PC-9 (cell line): ENCODE measurements at regions not wholly inside any gene's neighbourhood (a gene's known extent, or its start where the extent isn't known, plus 50 kb on each side); places are given as distances from the start of the nearest gene placed in this dataset. TPM values are rescaled to one million over a fixed set of nuclear protein-coding genes. Genes with fewer than 3 reads are reported as not detected.

Experiments
- BruUV-seq: library from RNA; stranded (reverse); fragments of 400-500 nt; replicated peaks from 2 replicates; lab custom pipeline; 2021; lab: Mats Ljungman, UMichigan
- CTCF ChIA-PET: fragments of 300-600 bp; sonication (Branson Sonifier 250); formaldehyde crosslinking; loops from one replicate; lab custom pipeline; 2022; ENCODE audit warnings: antibody characterized with exemption; lab: Charles Lee
- POLR2A ChIA-PET: fragments of 300-600 bp; sonication (Branson Sonifier 250); formaldehyde crosslinking; loops from one replicate; lab custom pipeline; 2022; ENCODE audit warnings: antibody characterized with exemption; ENCODE audit not compliant: unreplicated experiment; lab: Charles Lee
- DNase-seq, 2 experiments: peaks; one replicate each; pipeline versions ENCODE4 v3.0.0 to v3.0.0-alpha.2; 2015 to 2022; ENCODE audit warnings: mixed read lengths in 1 of 2
- H2AFZ ChIP-seq: fragments of 200-600 bp; sonication (generic); 2 replicates; pipeline ENCODE4 v1.8.1; 2017; ENCODE audit warnings: antibody characterized with exemption
- H3F3A ChIP-seq: fragments of 200-600 bp; sonication (generic); 2 replicates; pipeline ENCODE4 v1.8.1; 2017; ENCODE audit warnings: antibody characterized with exemption, mild to moderate bottlenecking, low read depth; ENCODE audit not compliant: insufficient read depth
- H3K27ac ChIP-seq: fragments of 200-600 bp; sonication (generic); 2 replicates; pipeline ENCODE4 v1.6.1; 2016; ENCODE audit warnings: mixed run types
- H3K27me3 ChIP-seq: fragments of 200-600 bp; sonication (generic); 2 replicates; pipeline ENCODE4 v1.6.1; 2016; ENCODE audit warnings: low read depth, mixed run types; ENCODE audit not compliant: insufficient read depth
- H3K36me3 ChIP-seq: fragments of 200-600 bp; sonication (generic); 2 replicates; pipeline ENCODE4 v1.6.1; 2016; ENCODE audit warnings: low read depth, mixed run types
- H3K4me1 ChIP-seq: fragments of 200-600 bp; sonication (generic); replicated peaks from 2 replicates; pipeline ENCODE4 v1.6.1; 2016; ENCODE audit warnings: mixed run types; ENCODE audit not compliant: insufficient read depth
- H3K4me2 ChIP-seq: fragments of 200-600 bp; sonication (generic); 2 replicates; pipeline ENCODE4 v1.6.1; 2017; ENCODE audit warnings: mixed run types
- H3K4me3 ChIP-seq: fragments of 200-600 bp; sonication (generic); 2 replicates; pipeline ENCODE4 v1.6.1; 2016; ENCODE audit warnings: mixed run types
- H3K79me2 ChIP-seq: fragments of 200-600 bp; sonication (generic); 2 replicates; pipeline ENCODE4 v1.6.1; 2017; ENCODE audit warnings: low read depth, mixed run types
- H3K9me2 ChIP-seq: fragments of 200-600 bp; sonication (generic); 2 replicates; pipeline ENCODE4 v1.8.1; 2017; ENCODE audit warnings: mild to moderate bottlenecking; ENCODE audit not compliant: insufficient read depth
- H3K9me3 ChIP-seq: fragments of 200-600 bp; sonication (generic); 2 replicates; pipeline ENCODE4 v1.8.1; 2016; ENCODE audit warnings: low read depth; ENCODE audit not compliant: insufficient read depth
- H4K20me1 ChIP-seq: fragments of 200-600 bp; sonication (generic); 2 replicates; pipeline ENCODE4 v1.8.1; 2017; ENCODE audit not compliant: insufficient read depth
- CTCF ChIP-seq: fragments of 200-600 bp; sonication (generic); conservative IDR thresholded peaks from 2 replicates; pipeline ENCODE4 v1.6.1; 2017; ENCODE audit warnings: mixed run types, antibody characterized with exemption, mild to moderate bottlenecking, moderate library complexity
- EZH2 ChIP-seq: fragments of 200-600 bp; sonication (generic); IDR thresholded peaks from 2 replicates; pipeline ENCODE4 v1.8.0; 2017; ENCODE audit warnings: antibody characterized with exemption, low read depth
- intact Hi-C: fragments of 100-400 bp; cut with micrococcal nuclease; formaldehyde crosslinking; loops from one replicate; pipeline ENCODE4 v1.10.0; 2022; ENCODE audit not compliant: unreplicated experiment
- microRNA-seq: library from miRNA; unstranded; fragments of <30 nt; microRNA quantifications from one replicate; pipeline ENCODE4 v1.2.0, GENCODE V29; 2021; ENCODE audit warnings: borderline number of aligned reads, borderline replicate concordance

DNA sequence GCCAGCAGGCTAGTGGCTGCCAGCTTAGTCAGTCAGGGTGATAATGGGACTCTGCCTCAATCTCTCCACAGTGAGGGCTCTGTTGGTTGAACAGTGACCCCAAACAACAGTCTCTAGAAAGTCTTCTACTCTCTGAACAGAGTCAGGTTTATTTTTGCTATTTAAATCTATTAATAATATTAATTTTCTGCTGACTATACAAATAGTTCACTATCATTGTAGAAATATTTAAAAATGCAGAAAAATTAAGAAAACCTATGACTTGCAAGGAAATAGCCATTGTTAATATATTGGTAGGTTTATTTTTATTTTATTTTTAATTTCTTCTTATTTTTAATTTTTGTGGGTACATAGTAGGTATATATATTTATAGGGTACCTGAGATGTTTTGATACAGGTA, 67.9 kb upstream of the AADAT start:
- Histone ChIP-seq H3K79me2 (no peaks in the 10 kb centered on the region), H3K27me3 (no peaks in the 10 kb centered on the region), H3K4me2 (no peak overlapping the region), H4K20me1 (no peaks in the 10 kb centered on the region), H3F3A (no peaks in the 10 kb centered on the region), H3K27ac (no peak overlapping the region), H3K9me3 (no peaks in the 10 kb centered on the region), H3K4me3 (no peak overlapping the region), H3K9me2 (no peaks in the 10 kb centered on the region), H2AFZ (no peak overlapping the region), H3K4me1 (no peaks in the 10 kb centered on the region), H3K36me3 (no peaks in the 10 kb centered on the region)
- intact Hi-C loops = no loop called here
- TF ChIP-seq EZH2 = no peak
- no peak for TF ChIP-seq CTCF
- no peak for DNase-seq
- ChIA-PET POLR2A (no interaction called here), CTCF (no interaction called here)
- no TSS peak for BruUV-seq

DNA sequence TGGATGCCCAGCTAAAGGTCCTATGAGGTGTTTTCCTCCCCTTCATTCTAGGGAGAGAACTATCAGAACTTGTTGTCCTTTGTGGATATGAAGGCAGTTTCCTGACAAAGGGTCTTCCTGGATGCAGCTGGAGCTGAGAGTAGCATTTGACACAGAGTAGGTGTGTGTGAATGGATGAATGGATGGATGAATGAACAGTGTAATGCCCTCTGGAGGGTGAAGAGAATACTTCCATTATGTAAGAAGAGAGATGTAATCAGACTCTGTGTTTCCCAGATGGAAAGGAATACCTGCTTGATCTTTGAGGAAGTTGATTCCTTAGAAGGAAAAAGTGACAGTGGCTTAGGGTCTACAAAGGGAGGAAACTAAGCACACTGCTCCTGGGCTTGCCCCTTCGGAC, 55.4 kb upstream of the AADAT start:
- no peak for TF ChIP-seq CTCF
- TF ChIP-seq EZH2 = no peak
- H3K27me3 ChIP-seq = no peaks in the 10 kb centered on the region
- no peaks in the 10 kb centered on the region for H3K9me3 ChIP-seq
- no peaks in the 10 kb centered on the region; the same call in 1 of the 2 replicates for H3K9me2 ChIP-seq
- BruUV-seq = no TSS peak
- ChIA-PET POLR2A (no interaction called here), CTCF (no interaction called here)
- no peak overlapping the region for H3K4me3 ChIP-seq
- H3F3A ChIP-seq = no peaks in the 10 kb centered on the region
- no peaks in the 10 kb centered on the region for H4K20me1 ChIP-seq
- H3K79me2 ChIP-seq = no peaks in the 10 kb centered on the region
- H3K4me2 ChIP-seq = no peak overlapping the region
- H3K36me3 ChIP-seq = no peaks in the 10 kb centered on the region
- intact Hi-C loops = no loop called here
- DNase-seq = no peak
- no peak overlapping the region for H3K27ac ChIP-seq
- no peaks in the 10 kb centered on the region for H3K4me1 ChIP-seq
- H2AFZ ChIP-seq = no peak overlapping the region

DNA sequence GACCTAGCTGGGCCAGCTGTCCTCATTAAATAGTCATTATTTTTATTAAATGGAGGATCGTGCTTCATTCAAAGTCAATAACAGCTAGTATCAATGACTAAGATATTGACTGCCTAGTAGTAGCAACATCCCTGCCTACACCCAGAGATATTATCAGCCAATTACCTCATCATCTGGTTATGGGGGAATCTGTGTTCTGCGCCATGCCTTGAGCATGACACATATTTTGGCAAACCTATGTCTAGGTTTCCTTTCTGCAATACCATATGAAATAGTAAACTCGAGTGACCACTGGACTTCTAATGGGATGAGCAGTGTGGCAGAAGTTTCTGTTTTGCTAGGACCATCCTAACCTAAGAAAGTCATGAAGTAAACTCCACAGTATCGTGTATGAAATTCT, 50.0 kb upstream of the AADAT start:
- Histone ChIP-seq H3K27ac (no peak overlapping the region), H4K20me1 (no peaks in the 10 kb centered on the region), H3K4me2 (no peak overlapping the region), H3K27me3 (no peaks in the 10 kb centered on the region), H3K4me1 (no peaks in the 10 kb centered on the region), H3K36me3 (no peaks in the 10 kb centered on the region), H3K9me3 (no peaks in the 10 kb centered on the region), H3K79me2 (no peaks in the 10 kb centered on the region), H3K4me3 (no peak overlapping the region), H3F3A (no peaks in the 10 kb centered on the region), H3K9me2 (no peaks in the 10 kb centered on the region), H2AFZ (no peak overlapping the region)
- intact Hi-C loops = loop anchor here (5.0 kb wide), 1 partner anchor 713 kb away; no protein-coding TSS in a partner anchor
- no TSS peak for BruUV-seq
- TF ChIP-seq EZH2 (no peak), CTCF (no peak)
- CTCF ChIA-PET = no interaction called here
- POLR2A ChIA-PET = no interaction called here
- no peak for DNase-seq

Small RNAs in the stretch of these regions (microRNA-seq; reads per million reads assigned to microRNA genes)
- gene MIR6082 = not detected
